GM12892 (cell line): ENCODE measurements at regions not wholly inside any gene's neighbourhood (a gene's known extent, or its start where the extent isn't known, plus 50 kb on each side); places are given as distances from the start of the nearest gene placed in this dataset.

ENCODE experiments used
- POLR2A ChIP-seq: IDR thresholded peaks from 2 replicates; pipeline ENCODE4 v1.6.1; 2011; ENCODE audit warnings: low read depth, low read length, control low read depth
- POLR2AphosphoS5 ChIP-seq: IDR thresholded peaks from 2 replicates; pipeline ENCODE4 v1.6.1; 2011; ENCODE audit warnings: low read depth, low read length, control low read depth
- TAF1 ChIP-seq: IDR thresholded peaks from 2 replicates; pipeline ENCODE4 v1.6.1; 2011; ENCODE audit warnings: low read depth, mild to moderate bottlenecking, control low read depth, low read length, borderline replicate concordance

DNA sequence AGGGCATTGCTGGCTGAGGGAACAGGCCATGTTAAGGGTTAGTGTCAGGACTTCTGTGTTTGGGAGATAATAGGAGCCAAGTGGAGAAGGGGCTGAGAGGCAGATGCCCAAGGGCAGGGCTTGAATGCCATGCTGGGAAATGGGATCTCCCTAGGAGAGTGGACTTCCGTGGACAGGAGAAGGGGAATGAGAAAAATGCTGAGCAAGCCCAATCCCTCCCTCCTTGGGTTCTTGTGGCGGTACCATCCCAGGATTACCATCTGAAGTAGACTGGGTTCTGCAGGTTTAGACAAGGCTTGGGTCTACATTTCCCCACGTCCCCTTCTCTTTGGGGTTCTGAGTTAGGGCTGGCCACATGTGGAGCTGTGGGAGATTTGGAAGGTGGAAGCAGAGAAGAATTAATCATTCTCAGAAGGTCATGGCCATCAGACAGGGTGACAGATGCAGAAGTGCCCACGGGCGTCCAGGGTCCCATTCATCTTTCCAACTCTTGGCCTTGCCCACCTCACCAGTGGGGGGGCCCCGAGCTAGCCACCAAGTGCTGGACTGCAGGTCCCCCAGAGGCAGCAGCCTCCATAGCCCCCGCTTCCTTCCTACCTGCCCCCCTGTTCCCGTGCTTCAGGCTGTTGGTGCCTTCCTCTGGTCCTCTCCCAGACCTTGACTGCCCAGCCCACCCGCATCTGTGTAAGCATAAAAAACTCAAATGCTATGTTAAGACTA lies 354.8 kb downstream of the RPS24 start:
- TF ChIP-seq POLR2A (no peak), TAF1 (no peak), POLR2AphosphoS5 (no peak)
